Parathyroid adenoma (tissue), 2 donors: ENCODE measurements at regions not wholly inside any gene's neighbourhood (a gene's known extent, or its start where the extent isn't known, plus 50 kb on each side); places are given as distances from the start of the nearest gene placed in this dataset.

Source experiments
- H2AFZ ChIP-seq: fragments of 300-600 bp; sonication (generic); one replicate; pipeline ENCODE4 v1.7.0; 2017; ENCODE audit warnings: antibody characterized with exemption, mild to moderate bottlenecking
- H3K27ac ChIP-seq: fragments of 300-600 bp; sonication (generic); one replicate; pipeline ENCODE4 v1.7.0; 2017
- H3K27me3 ChIP-seq: fragments of 300-600 bp; sonication (generic); one replicate; pipeline ENCODE4 v1.7.0; 2017; ENCODE audit warnings: low read length; ENCODE audit not compliant: control insufficient read depth, insufficient read depth
- H3K36me3 ChIP-seq: fragments of 300-600 bp; sonication (generic); one replicate; pipeline ENCODE4 v1.7.0; 2017; ENCODE audit warnings: low read length; ENCODE audit not compliant: control insufficient read depth, insufficient read depth
- H3K4me1 ChIP-seq: fragments of 300-600 bp; sonication (generic); one replicate; pipeline ENCODE4 v1.7.0; 2017; ENCODE audit warnings: control low read depth
- H3K4me2 ChIP-seq: fragments of 300-600 bp; sonication (generic); one replicate; pipeline ENCODE4 v1.7.0; 2017; ENCODE audit warnings: low read length
- H3K4me3 ChIP-seq: fragments of 300-600 bp; sonication (generic); one replicate; pipeline ENCODE4 v1.7.0; 2017; ENCODE audit warnings: low read depth, low read length
- H3K79me2 ChIP-seq: fragments of 300-600 bp; sonication (generic); one replicate; pipeline ENCODE4 v1.7.0; 2017; ENCODE audit warnings: control low read depth
- H3K9ac ChIP-seq: fragments of 300-600 bp; sonication (generic); one replicate; pipeline ENCODE4 v1.7.0; 2017; ENCODE audit warnings: mild to moderate bottlenecking
- H3K9me3 ChIP-seq: fragments of 300-600 bp; sonication (generic); one replicate; pipeline ENCODE4 v1.7.0; 2017; ENCODE audit warnings: low read length; ENCODE audit not compliant: control insufficient read depth
- CTCF ChIP-seq: fragments of 300-600 bp; sonication (generic); IDR thresholded peaks from one replicate; pipeline ENCODE4 v1.7.0; 2017; ENCODE audit warnings: antibody characterized with exemption, mild to moderate bottlenecking
- donor health status: primary hyperparathyroidism.

- H3K4me2 ChIP-seq = no peak overlapping the region
- no peaks in the 10 kb centered on the region for H3K79me2 ChIP-seq
- no peaks in the 10 kb centered on the region for H3K27me3 ChIP-seq
- no peaks in the 10 kb centered on the region for H3K4me1 ChIP-seq
- H3K4me3 ChIP-seq = no peak overlapping the region
- H3K36me3 ChIP-seq = no peaks in the 10 kb centered on the region
- H2AFZ ChIP-seq = no peak overlapping the region
- H3K27ac ChIP-seq = no peak overlapping the region
- no peak for TF ChIP-seq CTCF
- no peaks in the 10 kb centered on the region for H3K9me3 ChIP-seq
- no peak overlapping the region for H3K9ac ChIP-seq
Measured at GRCh38 chr12:69067713-69068112, 134.7 kb upstream of the CPM start.

- Histone ChIP-seq H3K27ac (no peak overlapping the region), H3K9me3 (no peaks in the 10 kb centered on the region), H3K4me3 (no peak overlapping the region), H2AFZ (no peak overlapping the region), H3K4me2 (no peak overlapping the region), H3K9ac (no peak overlapping the region), H3K4me1 (no peaks in the 10 kb centered on the region), H3K36me3 (no peaks in the 10 kb centered on the region), H3K27me3 (no peaks in the 10 kb centered on the region), H3K79me2 (no peaks in the 10 kb centered on the region)
- TF ChIP-seq CTCF = no peak
Measured at GRCh38 chr12:69068448-69068847, 135.5 kb upstream of the CPM start.

DNA sequence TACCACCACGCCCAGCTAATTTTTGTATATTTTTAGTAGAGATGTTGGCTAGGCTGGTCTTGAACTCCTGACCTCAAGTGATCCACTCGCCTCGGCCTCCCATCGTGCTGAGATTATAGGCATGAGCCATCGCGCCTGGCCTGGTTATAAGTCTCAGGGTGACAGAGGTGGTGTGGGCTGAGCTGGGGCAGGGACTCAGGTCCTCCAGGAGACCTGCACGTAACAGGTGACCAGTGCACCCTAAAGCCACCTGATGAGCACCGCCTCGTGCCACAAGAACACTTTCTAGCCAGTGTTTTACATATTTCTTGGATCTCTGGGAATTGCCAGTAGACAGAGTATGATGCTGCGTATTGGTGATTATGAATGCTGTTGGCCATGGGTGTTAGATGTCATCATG is 136.5 kb upstream of the CPM start:
- Histone ChIP-seq H3K36me3 (no peaks in the 10 kb centered on the region), H3K4me1 (no peaks in the 10 kb centered on the region), H3K4me3 (no peak overlapping the region), H3K9me3 (no peaks in the 10 kb centered on the region), H3K4me2 (no peak overlapping the region), H3K79me2 (no peaks in the 10 kb centered on the region), H3K9ac (no peak overlapping the region), H3K27ac (no peak overlapping the region), H3K27me3 (no peaks in the 10 kb centered on the region), H2AFZ (no peak overlapping the region)
- TF ChIP-seq CTCF = no peak

DNA sequence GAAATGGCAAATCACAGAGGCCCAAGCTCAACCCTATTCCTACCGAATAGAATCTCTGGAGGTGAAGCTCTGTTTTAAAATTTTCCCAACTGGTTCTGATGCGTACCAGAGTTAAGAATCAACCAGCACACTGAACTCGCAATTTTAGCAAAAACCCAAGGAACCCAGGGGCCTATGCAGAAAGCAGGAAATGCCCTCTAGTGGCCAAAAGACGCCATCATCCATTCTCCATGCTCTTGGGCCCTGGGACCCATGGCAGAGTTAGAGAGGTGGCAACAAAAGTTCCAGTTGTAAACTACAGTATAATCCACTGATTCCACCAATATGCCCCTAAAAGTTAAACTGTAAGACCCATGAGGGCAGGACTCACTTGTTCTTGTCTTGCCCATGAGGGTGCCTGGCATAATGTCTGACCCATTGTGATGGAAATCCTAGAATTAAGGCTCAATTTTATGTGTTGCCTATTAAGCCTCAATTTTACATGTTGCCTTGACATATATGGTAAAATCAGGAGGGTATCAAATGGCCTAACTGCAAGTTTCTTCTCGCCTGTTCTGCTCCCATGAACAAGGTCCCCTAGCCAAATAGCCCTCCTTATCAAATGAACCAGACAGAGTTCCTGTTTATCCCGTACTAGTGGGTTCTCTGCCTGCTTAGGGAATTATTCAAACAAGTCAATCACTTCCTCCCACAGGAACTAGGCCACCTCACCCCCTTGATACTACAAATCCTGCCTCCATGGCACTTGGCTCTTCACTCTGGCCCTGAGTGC is 137.5 kb upstream of the CPM start:
- no peak overlapping the region for H3K27ac ChIP-seq

More for the DNA sequence above, 137.5 kb upstream of the CPM start:
- Histone ChIP-seq H3K9ac (no peak overlapping the region), H3K4me2 (no peak overlapping the region), H3K9me3 (no peaks in the 10 kb centered on the region), H2AFZ (no peak overlapping the region), H3K79me2 (no peaks in the 10 kb centered on the region), H3K36me3 (no peaks in the 10 kb centered on the region), H3K27me3 (no peaks in the 10 kb centered on the region), H3K4me1 (no peaks in the 10 kb centered on the region), H3K4me3 (no peak overlapping the region)
- TF ChIP-seq CTCF = peak; percentile 76
